Mononuclear cell (primary cell): ENCODE measurements at regions not wholly inside any gene's neighbourhood (a gene's known extent, or its start where the extent isn't known, plus 50 kb on each side); places are given as distances from the start of the nearest gene placed in this dataset.

Experiments
- H3K27me3 ChIP-seq: 2 replicates; pipeline ENCODE4 v1.6.0; 2011; ENCODE audit warnings: low read length, control low read depth; ENCODE audit not compliant: insufficient read depth
- H3K4me1 ChIP-seq: 2 replicates; pipeline ENCODE4 v1.5.1; 2011; ENCODE audit warnings: mild to moderate bottlenecking, low read length, control low read depth; ENCODE audit not compliant: insufficient read depth
- H3K4me3 ChIP-seq: 2 replicates; pipeline ENCODE4 v1.5.1; 2011; ENCODE audit warnings: mild to moderate bottlenecking, low read length, moderate library complexity
- H3K9me3 ChIP-seq: 2 replicates; pipeline ENCODE4 v1.5.1; 2011; ENCODE audit warnings: low read depth, mild to moderate bottlenecking, control low read depth, low read length

GRCh38 chr13:95352486-95352885, 51.2 kb upstream of the ABCC4 start:
- no peaks in the 10 kb centered on the region for H3K27me3 ChIP-seq
- H3K4me3 ChIP-seq, result no peak overlapping the region
- no peaks in the 10 kb centered on the region for H3K4me1 ChIP-seq
- H3K9me3 ChIP-seq, result no peaks in the 10 kb centered on the region

- H3K4me3 ChIP-seq, result no peak overlapping the region
- H3K9me3 ChIP-seq, result no peaks in the 10 kb centered on the region
- no peaks in the 10 kb centered on the region for H3K4me1 ChIP-seq
- no peaks in the 10 kb centered on the region for H3K27me3 ChIP-seq
Measured at GRCh38 chr13:95354156-95354555, 52.9 kb upstream of the ABCC4 start.

GRCh38 chr13:95354680-95355487, 53.6 kb upstream of the ABCC4 start:
- Histone ChIP-seq H3K4me3 (no peak overlapping the region), H3K4me1 (no peaks in the 10 kb centered on the region), H3K9me3 (no peaks in the 10 kb centered on the region), H3K27me3 (no peaks in the 10 kb centered on the region)

GRCh38 chr13:95355494-95355893, 54.2 kb upstream of the ABCC4 start:
- no peaks in the 10 kb centered on the region for H3K27me3 ChIP-seq
- H3K9me3 ChIP-seq, result no peaks in the 10 kb centered on the region
- no peak overlapping the region for H3K4me3 ChIP-seq
- no peaks in the 10 kb centered on the region for H3K4me1 ChIP-seq

GRCh38 chr13:95356916-95357315, 55.7 kb upstream of the ABCC4 start:
- H3K27me3 ChIP-seq, result no peaks in the 10 kb centered on the region
- no peaks in the 10 kb centered on the region for H3K4me1 ChIP-seq
- H3K4me3 ChIP-seq, result no peak overlapping the region
- no peaks in the 10 kb centered on the region for H3K9me3 ChIP-seq

GRCh38 chr13:95357875-95358274, 56.6 kb upstream of the ABCC4 start:
- Histone ChIP-seq H3K4me3 (no peak overlapping the region), H3K27me3 (no peaks in the 10 kb centered on the region), H3K9me3 (no peaks in the 10 kb centered on the region), H3K4me1 (no peaks in the 10 kb centered on the region)

- H3K27me3 ChIP-seq, result no peaks in the 10 kb centered on the region
- H3K4me3 ChIP-seq, result no peak overlapping the region
- no peaks in the 10 kb centered on the region for H3K4me1 ChIP-seq
- no peaks in the 10 kb centered on the region for H3K9me3 ChIP-seq
Measured at GRCh38 chr13:95360052-95360451, 58.8 kb upstream of the ABCC4 start.

- Histone ChIP-seq H3K4me3 (no peak overlapping the region), H3K9me3 (no peaks in the 10 kb centered on the region), H3K4me1 (no peaks in the 10 kb centered on the region), H3K27me3 (no peaks in the 10 kb centered on the region)
Measured at GRCh38 chr13:95360464-95361097, 59.3 kb upstream of the ABCC4 start.

- Histone ChIP-seq H3K4me1 (no peaks in the 10 kb centered on the region), H3K4me3 (no peak overlapping the region), H3K27me3 (no peaks in the 10 kb centered on the region), H3K9me3 (no peaks in the 10 kb centered on the region)
Measured at GRCh38 chr13:95361686-95362085, 60.4 kb upstream of the ABCC4 start.

- no peaks in the 10 kb centered on the region for H3K27me3 ChIP-seq
- H3K9me3 ChIP-seq, result no peaks in the 10 kb centered on the region
- H3K4me1 ChIP-seq, result no peaks in the 10 kb centered on the region
- H3K4me3 ChIP-seq, result no peak overlapping the region
Measured at GRCh38 chr13:95362666-95363065, 61.4 kb upstream of the ABCC4 start.

- no peaks in the 10 kb centered on the region for H3K27me3 ChIP-seq
- no peaks in the 10 kb centered on the region for H3K9me3 ChIP-seq
- H3K4me3 ChIP-seq, result no peak overlapping the region
- no peaks in the 10 kb centered on the region for H3K4me1 ChIP-seq
Measured at GRCh38 chr13:95367309-95367843, 66.1 kb upstream of the ABCC4 start.

GRCh38 chr13:95368998-95369397, 67.7 kb upstream of the ABCC4 start:
- Histone ChIP-seq H3K9me3 (no peaks in the 10 kb centered on the region), H3K4me3 (no peak overlapping the region), H3K4me1 (no peaks in the 10 kb centered on the region), H3K27me3 (no peaks in the 10 kb centered on the region)

- H3K27me3 ChIP-seq, result no peaks in the 10 kb centered on the region
- no peak overlapping the region for H3K4me3 ChIP-seq
- peaks cover under 1% of the 10 kb centered on the region for H3K4me1 ChIP-seq
- H3K9me3 ChIP-seq, result no peaks in the 10 kb centered on the region
Measured at GRCh38 chr13:95375706-95376105, 74.5 kb upstream of the ABCC4 start.

GRCh38 chr13:95378603-95379002, 77.4 kb upstream of the ABCC4 start:
- Histone ChIP-seq H3K9me3 (no peaks in the 10 kb centered on the region), H3K27me3 (no peaks in the 10 kb centered on the region), H3K4me3 (no peak overlapping the region), H3K4me1 (peaks cover 4% of the 10 kb centered on the region)

- no peak overlapping the region for H3K4me3 ChIP-seq
- H3K9me3 ChIP-seq, result no peaks in the 10 kb centered on the region
- peaks cover 2% of the 10 kb centered on the region for H3K27me3 ChIP-seq
- peaks cover 7% of the 10 kb centered on the region for H3K4me1 ChIP-seq
Measured at GRCh38 chr13:95380468-95381211, 79.4 kb upstream of the ABCC4 start.
